NCI-H2081 treated with DMSO at 0.1 percent for 48 hours (cell line): ENCODE measurements at regions not wholly inside any gene's neighbourhood (a gene's known extent, or its start where the extent isn't known, plus 50 kb on each side); places are given as distances from the start of the nearest gene placed in this dataset.

Experiments
- DNase-seq: peaks from one replicate; lab custom pipeline; 2025; lab: John Stamatoyannopoulos, UW

DNA sequence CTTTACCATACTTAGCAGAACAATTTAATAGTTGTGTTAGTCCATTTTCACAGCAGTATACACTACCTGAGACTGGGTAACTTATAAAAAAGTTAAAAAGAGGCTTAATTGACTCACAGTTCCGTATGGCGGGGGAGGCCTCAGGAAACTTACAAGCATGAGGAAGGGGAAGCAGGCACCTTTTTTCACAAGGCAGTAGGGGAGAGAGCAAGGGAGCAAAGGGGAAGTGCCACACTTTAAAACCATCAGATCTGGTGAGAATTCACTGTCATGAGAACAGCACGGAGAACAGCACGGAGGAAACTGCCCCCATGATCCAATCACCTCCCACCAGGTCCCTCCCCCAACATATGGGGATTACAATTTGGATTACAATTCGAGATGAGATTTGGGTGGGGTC is 269.9 kb downstream of the MTRR start:
- DNase-seq, result no peak

DNA sequence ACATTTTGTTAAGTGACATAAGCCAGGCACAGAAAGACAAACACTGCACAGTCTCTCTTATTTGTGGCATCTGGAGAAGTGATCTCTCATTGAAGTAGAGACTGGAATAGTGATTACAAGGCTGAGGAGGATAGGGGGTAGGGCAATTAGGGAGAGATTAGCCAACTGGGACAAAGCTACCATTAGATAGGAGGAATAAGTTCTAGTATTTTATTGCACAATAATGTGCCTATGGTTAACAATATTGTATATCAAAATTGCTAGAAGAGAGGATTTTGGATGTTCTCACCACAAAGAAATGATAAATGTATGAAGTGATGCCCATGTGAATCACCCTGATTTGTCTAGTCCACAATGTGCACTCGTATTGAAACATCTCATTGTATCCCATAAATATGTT is 281.8 kb downstream of the MTRR start:
- no peak for DNase-seq

DNA sequence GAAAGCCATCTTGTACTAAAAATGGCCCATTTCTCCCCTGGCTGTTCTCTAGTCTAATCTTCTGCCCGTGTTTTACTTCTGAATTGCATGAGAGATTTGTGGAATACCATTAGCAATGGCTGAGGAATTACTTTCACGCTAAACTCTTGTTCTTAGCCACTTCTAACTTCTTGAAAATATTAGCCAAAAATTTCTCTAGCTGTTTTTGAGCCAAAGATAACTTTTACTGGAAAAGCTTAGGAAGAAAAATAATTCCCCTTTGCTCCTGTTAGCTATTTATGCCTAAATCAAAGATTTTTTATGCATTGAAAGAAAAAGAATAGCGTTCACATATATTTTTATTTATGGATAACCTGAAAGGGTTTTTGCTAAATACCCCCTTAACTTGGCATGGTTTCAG is 287.8 kb downstream of the MTRR start:
- no peak for DNase-seq

DNA sequence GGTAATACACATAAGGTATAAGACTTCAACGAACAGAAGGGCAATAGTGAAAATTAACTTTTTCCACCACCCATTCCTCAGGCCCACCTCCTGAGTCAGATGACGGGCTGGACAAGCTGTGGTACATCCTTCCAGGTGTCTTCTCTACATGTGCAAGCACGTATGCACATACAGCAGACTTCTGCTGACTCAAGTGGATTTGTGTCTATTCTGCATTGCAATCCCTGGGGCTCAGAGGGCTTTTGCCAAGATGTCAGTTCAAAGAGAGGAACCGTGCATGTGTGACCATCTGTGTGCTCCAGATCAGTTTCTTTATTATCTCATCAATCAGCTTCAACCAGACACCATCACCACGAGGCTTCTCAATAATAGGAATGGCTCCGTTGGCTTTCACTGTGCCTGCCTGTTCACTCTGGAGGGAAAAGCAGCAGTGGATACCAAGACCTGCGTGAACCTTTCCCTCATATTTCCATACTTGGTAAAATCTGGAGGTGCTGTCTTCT is 288.4 kb downstream of the MTRR start:
- no peak for DNase-seq

DNA sequence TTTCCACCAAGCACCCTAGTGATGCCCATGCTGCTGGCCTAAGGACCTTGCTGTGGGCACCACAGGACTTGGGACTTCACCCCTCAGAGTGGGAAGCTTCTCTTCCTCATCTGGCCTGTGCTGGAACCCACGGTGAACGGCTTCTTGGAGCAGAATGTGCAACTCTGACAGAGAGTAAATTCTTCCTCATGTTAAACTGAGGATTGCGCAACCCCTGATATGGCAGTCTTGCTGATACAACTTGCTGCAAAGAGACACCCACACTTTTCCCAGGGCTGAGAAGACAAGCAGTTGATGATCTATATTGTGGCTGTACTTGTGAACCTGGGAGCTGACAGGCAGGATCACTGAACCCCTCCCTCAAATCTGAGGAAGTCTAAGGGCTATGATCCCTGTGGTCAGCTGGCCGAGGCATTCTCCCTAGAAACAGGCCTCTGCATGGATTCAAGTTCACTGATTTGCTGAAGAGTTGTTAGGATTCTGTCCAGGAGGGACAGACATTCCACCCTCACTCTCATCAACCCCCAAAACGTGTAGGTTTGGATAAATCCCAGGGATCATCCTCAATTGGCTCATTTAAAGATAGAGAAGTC is 307.2 kb downstream of the MTRR start:
- no peak for DNase-seq

DNA sequence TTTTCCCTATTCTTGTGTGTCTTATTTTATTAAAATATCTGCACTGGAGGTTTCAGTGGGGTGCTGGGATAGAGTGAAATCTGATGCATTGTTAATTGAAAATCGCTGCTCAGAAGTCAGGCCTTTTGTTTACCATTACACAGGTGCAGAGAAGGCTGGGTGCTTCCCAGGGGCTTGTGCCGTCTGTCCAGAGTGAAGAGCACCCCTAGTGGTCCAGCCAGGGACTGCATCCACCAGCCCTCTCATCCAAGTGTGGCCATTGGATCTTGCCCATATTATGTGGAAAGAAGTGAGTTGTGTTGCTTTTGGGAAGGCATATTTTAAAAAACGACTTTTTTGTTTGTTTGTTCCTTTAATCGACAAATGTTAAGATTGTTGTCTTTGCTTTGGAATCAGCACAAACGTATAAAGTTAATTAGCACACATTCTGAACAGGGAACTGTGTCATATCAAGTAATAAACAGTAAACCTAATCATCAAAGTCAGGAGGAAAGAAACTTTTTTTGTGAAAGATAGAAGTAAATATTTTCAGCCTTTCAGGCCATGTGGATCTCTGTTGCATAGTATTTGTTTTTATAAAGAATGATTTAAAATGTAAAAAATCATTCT is 315.6 kb downstream of the MTRR start:
- DNase-seq, result peak; percentile 11

DNA sequence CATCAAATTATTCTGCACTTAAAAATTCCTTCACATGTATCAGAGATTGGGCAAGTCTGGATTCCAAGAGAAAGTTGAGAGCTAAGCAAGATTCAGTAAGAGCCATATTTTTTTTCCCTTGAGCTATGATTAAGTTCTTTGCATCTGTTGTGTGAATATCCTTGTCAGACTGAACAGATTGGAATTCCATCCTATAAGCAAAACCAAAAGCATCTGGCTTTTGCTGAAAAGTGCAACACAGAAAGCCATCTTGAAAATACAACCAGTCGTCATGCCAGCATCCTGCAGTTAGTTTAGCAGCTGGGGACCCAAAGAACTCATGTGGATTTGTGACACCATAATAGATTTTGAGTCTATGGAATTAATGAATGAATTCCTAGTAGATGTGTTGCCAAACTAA is 316.9 kb downstream of the MTRR start:
- DNase-seq, result no peak

DNA sequence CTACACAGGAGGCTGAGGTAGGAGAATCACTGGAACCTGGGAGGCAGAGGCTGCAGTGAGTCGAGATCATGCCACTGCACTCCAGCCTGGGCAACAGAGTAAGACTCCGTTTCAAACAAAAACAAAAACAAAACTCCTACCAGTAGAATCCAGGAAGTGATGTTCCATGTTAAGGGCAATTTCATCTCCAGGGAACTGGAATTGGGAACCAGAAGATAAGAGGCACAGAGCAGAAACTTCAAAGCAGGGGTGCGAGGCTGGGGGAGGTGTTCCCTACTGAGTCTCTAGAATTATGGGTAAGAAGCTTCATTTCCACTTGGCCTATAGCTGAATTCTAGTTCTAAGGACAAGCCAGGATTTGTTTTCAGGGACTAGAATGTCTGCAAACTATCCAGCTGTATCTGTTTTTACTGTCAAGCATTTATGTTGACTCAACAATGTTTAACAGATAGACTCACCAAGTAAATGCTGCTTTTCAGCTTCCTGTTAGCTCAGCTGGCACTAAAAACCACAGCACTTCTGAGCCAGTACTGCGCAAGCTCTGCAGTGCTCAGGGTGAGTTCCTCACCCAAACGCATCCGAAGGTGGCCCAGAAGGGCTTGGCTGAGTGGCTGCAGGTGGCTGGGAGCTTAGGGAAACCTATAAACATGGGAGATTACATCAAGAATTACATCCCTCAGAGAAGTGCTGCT is 320.1 kb downstream of the MTRR start:
- peak; percentile 78 for DNase-seq

DNA sequence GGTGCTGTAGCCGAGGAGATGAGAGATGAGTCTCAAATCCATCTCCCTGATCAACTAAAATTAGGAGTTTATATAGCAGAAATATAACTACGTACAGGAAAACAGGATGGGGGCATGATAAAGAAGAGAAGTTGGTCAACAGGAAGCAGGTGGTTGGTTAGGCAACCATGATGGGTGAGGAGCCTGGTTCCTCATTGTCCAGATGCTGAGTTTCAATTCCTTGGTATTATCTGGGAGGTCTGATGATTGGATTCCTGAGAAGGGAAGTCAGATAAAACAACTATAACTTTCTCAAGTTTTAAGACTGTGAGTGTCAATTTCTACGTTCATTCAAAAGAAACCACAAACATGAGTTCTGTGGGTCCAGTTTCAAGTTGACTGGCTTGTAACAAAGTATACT is 323.9 kb downstream of the MTRR start:
- DNase-seq, result no peak

DNA sequence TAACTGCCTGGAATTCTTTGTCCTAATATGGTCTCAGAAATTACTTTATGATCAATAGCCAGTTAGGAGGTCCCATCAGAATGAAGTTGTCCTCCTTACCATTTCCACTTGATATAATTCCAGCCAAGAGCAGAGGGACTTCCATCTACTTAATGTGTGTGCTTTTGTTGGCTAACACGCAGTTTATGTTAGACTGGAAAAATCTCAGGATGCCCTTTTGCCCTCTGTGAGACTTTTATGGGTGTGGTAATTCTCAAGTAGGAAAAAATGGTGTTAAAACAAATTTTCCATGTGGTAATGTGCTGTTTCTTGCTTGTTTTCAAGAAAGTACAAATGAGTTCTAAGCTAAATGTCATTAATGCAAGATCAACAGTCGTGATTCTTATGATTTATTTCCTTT is 327.1 kb downstream of the MTRR start:
- DNase-seq, result no peak

DNA sequence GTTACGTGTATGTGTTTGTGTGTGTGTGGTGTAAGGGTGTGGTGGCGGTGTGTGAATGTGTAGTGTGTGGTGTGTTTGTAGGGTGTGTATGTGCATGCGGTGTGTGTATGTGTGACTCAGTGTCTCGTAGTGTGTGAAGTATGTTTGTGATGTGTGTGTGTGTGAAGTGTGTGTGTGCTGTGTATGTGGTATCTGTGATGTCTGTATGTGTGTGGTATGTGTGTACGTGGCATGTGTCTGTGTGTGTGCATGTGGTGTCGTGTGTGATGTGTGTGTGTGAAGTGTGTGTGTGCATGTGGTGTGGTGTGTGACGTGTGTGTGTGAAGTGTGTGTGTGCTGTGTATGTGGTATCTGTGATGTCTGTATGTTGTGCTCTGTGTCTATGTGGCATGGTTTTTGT is 339.4 kb downstream of the MTRR start:
- no peak for DNase-seq

DNA sequence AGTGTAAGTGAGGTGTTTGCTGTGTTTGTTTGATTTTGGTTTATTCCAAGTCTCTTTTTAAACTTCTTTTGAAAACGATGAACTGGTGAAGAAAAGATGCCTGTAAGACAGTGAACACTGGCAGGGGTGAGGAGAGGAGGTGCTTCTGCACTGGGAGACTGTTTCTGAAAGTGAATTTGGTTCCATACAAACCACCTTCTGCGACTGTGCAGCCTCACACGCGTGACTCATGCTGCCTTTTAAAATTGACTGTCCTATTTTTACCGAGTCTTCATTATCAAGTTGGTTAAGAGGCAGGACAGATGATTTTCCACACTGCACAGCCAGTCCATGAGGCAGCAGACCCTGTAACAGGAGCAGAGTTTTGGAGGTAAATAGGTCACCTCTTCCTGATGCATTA is 340.6 kb downstream of the MTRR start:
- DNase-seq, result no peak

DNA sequence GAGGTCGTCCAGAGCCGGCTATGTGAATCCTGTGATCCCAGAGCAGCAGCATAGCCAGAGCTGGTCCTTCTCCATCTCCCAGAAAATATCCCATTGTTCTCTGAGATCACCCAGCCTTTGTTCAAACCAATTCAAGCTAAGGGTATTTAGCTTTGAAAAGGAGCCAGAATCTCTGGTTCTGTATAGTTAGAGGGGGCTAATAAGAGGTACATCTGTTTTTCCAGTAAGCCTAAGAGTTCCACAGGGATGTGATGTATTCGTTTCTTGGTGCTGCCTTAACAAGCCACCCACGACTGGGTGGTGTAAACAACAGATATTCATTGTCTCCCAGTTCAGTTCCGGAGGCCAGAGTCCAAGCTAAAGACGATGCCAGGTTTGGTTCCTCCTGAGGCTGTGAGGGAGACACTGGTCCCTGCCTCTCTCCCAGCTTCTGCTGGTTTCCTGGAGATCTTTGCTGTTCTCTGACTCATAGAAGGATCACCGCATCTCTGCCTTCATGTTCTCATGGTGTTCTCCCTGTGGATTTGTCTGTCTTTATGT is 344.8 kb downstream of the MTRR start:
- no peak for DNase-seq

DNA sequence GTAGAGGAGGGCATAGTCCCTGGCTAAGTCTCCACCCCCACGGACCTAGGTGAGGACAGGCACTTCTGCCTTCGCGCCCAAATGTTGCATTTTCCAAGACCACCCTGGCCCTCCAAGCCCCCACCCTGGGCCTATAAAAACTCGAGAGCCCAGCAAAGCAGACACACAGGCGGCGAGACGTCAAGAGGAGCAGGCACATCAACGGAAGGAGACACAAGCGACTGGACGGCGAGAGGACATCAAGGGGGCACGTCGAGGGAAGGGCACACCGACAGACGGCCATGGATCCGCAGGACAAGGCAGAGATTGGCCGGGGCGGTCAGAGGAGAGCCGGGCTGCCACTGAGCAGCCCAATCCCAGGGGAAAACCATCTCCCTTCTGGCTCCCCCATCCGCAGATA is 348.0 kb downstream of the MTRR start:
- DNase-seq, result no peak

DNA sequence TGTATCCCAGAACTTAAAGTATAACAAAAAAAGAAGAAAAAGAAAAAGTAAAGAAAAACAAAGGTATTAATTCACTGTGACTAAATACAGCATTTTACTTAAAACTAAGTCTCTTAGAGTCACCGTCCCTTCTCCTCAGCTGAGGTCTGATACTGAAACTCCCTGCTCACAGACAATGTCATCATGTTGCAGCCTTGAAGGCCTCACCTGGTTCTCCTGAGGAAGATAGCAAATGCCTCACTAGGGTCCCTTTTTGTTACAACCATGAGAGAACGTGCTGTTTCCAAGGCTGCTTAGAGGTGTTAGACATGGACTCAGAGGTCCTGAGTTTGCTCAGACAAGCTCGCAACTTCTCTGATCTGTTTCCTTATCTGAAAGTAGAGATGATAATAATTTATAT is 357.2 kb downstream of the MTRR start:
- no peak for DNase-seq

DNA sequence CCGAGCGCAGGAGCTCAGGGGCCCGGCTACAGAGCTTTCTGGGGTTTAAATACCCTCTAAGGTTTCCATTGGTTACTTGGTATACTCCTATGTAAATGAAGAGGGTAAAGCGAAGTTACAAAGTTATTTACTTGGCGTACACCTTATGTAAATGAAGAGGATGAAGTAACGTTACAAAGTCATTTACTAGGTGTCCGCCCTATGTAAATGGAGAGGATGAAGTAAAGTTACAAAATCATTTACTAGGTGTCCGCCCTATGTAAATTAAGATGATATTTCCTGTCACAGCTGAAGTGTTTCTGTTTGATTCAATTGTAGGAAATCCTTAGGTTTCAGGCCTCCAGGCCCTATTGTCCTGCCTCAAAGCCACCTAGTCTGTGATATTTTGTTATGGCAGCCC is 358.2 kb downstream of the MTRR start:
- no peak for DNase-seq

DNA sequence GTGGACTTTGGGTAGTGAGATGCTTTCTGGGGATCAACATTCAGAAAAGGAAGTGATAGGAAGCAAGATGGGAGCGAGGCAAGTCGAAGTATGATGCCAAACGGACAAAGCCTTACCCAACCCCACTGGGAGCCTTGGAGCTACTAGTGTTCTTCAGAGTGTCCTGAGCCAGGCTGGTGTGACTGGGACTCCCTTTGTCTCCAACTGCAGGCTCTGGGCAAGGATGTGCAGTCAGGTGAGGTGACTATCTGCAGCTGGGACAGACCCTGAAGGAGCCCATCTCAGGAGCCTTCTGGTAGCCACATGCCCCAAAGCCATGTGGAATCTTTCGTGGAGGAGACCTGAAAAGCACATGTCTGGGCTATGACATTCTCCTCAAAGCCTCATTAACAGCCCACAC is 360.6 kb downstream of the MTRR start:
- no peak for DNase-seq

DNA sequence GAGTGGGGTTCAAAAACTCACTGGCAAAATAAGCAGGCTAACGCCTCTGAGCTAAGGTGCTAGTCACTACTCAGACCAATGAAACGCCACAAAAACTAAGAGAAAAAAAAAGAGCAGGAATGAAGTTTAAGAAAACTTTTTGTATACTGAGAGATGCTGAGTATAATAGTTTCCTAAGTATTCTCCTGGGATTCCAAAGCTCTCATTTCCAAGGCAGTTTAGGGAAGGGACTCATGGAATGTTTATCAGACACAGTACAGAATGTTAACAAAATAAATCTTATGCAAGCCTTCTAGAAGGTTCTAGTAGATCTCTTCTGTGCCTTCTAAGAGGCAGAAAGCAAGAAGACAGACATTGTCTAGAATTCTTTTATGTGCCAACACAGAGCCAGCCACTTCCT is 361.9 kb downstream of the MTRR start:
- no peak for DNase-seq

DNA sequence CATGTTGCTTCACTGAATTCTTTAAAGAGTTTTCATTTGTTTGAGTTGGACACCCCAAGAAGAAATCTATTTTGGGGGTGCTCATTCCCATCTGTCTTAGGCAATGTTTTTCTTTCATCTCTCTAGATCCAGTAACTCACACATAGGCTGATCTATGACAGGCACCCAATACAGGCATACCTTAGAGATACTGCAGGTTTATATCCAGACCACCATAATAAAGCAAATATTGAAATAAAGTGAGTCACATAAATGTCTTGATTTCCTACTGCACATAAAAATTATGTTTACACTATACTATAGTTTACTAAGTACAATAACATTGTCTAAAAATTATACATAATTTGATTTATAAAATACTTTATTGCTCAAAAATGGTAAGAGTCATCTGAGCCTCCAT is 364.5 kb downstream of the MTRR start:
- no peak for DNase-seq

DNA sequence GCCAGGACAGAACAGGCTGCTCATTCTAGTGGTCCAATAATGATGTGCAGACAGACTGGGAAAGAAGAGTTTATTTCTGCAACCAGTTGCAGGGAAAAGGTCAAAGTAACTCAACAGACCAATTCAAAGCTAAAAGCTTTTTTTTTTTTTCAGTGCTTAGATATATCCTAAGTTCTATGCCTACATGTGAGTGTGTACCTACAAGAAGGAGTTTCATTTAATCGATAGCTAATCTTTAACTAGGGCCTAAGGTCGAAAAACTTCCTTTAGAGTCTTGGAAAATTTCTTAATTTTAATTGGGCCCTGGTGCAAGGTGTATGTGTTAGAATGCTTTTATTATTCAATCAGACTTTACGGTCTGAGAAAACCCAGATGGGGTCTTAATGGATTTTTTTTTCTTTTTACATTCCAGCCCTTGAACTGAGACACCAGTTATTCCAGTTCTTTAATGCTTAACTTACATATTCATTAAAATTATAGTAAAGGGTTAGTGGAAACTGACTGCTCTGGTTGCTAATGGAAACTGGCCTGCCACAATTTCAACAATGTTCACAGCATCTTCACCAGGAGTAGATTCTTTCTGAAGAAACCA is 365.3 kb downstream of the MTRR start:
- no peak for DNase-seq

DNA sequence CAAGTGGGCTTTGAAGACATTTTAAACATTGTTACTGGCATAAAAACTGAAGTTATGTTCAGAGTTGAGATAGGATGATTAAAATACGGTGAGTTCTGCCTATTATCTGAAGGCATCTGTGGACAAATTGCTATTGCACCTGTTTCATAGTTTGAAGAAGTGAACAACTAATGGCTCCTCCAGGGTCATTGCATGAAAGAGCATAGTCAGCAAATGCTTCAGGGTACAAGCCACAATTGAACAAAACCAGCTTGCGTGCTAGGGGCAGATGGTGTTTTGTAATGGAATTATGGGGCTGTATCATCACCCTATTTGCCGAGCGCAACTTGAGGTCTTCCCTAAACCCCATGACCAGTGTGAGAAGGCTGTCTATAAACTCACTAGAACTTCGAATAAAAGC is 369.1 kb downstream of the MTRR start:
- DNase-seq, result no peak

DNA sequence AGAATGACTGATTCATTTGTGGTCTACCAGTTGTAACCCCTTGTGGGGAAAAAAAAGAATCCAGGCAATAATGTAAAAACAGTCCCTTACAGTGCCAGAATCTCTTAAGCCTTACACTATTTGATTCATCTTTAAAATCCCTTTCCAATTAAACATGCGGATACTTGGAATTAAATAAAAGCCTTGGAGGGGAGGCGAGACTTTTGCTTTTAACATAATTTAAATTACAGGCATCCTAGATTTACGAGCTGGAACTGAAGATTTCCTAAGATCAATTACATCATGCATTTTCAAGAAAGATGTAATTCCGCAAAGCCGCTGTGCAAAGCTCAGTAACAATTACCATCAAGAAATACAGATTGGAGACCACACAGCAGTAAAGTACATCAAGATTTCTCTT is 370.2 kb downstream of the MTRR start:
- no peak for DNase-seq

DNA sequence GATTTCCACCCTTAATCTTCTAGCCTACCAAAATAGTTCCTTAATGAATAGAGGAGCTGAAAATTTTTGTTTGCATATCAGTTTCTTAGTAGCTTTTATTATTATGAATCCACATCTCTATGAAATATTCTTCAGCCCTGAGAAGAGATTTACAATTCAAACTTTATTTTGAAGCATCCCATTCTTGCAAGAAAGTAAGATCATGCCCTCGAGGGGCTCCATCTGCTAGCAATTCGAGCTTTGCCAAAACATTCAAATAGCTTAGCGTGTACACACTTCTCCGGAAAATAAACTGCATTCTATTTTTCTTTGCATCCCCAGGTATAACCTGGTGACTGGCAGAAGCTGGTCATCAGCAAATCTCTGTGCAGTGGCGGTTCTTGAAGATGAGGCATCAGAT is 370.7 kb downstream of the MTRR start:
- DNase-seq, result no peak
